ENCODE measurements at regions not wholly inside any gene's neighbourhood (a gene's known extent, or its start where the extent isn't known, plus 50 kb on each side); places are given as distances from the start of the nearest gene placed in this dataset.
"Not testable (repeated sequence)": the region's sequence is repeated elsewhere in the genome, so short reads cannot be mapped to it uniquely, and the experiment has no call there.

DNA sequence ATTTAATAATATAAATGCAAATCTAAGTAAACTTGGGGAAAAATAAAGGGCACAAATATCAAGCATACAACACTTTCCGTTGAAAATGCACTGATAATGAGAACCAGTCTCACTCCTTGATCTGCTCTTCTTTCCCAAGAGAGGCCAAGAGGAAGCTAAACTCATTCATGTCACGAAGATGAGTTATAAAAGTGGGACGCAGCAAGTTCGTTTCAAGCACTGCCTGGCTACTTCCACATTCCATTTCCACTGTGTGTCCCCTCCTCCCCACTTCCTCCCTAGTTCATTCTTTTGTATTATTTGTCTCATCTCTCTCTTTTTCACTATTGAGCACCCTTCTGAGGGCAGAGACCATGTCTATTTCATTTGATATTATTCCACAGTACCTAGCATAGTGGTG, 158.1 kb downstream of the SLC24A2 start:
- TF ChIP-seq CTCF (IDR thresholded peaks at IDR 0.05; ENCODE audit: insufficient read depth, low read length, poor library complexity, severe bottlenecking) (no peak), EZH2phosphoT487 (conservative IDR thresholded peaks at IDR 0.05; ENCODE audit: low read length) (no peak)
- H3K79me2 ChIP-seq (ENCODE audit: insufficient read depth, low read length), result no peaks in the 10 kb centered on the region
- H3K4me2 ChIP-seq (ENCODE audit: low read depth, low read length, poor library complexity, severe bottlenecking), result no peak overlapping the region
- no peak overlapping the region for H3K9ac ChIP-seq (ENCODE audit: low read length)
- no peaks in the 10 kb centered on the region for H3K36me3 ChIP-seq (ENCODE audit: low read length)
- H3K9me3 ChIP-seq (ENCODE audit: insufficient read depth, low read length), result no peaks in the 10 kb centered on the region
- no peaks in the 10 kb centered on the region for H3F3A ChIP-seq (ENCODE audit: insufficient read depth)
- H3K9me2 ChIP-seq (replicated peaks; ENCODE audit: insufficient read depth, low read length), result no peaks in the 10 kb centered on the region
- no peak overlapping the region for H2AFZ ChIP-seq (ENCODE audit: low read depth, low read length, severe bottlenecking)
- no peaks in the 10 kb centered on the region for H4K20me1 ChIP-seq (ENCODE audit: low read depth, low read length)
- no peak overlapping the region for H3K27ac ChIP-seq (ENCODE audit: low read depth, low read length)
- no peaks in the 10 kb centered on the region for H3K27me3 ChIP-seq (ENCODE audit: low read length)
- no peak overlapping the region for H3K4me3 ChIP-seq (ENCODE audit: insufficient read depth, low read length, poor library complexity, severe bottlenecking)

GRCh38 chr9:19629488-19629887, 159.3 kb downstream of the SLC24A2 start:
- Histone ChIP-seq H4K20me1 (ENCODE audit: low read depth, low read length) (no peaks in the 10 kb centered on the region), H3K27ac (ENCODE audit: low read depth, low read length) (no peak overlapping the region), H3K9me2 (replicated peaks; ENCODE audit: insufficient read depth, low read length) (no peaks in the 10 kb centered on the region), H3K9me3 (ENCODE audit: insufficient read depth, low read length) (no peaks in the 10 kb centered on the region), H3K27me3 (ENCODE audit: low read length) (no peaks in the 10 kb centered on the region), H3K79me2 (ENCODE audit: insufficient read depth, low read length) (no peaks in the 10 kb centered on the region), H3K4me2 (ENCODE audit: low read depth, low read length, poor library complexity, severe bottlenecking) (no peak overlapping the region), H2AFZ (ENCODE audit: low read depth, low read length, severe bottlenecking) (no peak overlapping the region), H3K9ac (ENCODE audit: low read length) (no peak overlapping the region), H3K36me3 (ENCODE audit: low read length) (no peaks in the 10 kb centered on the region), H3F3A (ENCODE audit: insufficient read depth) (no peaks in the 10 kb centered on the region), H3K4me3 (ENCODE audit: insufficient read depth, low read length, poor library complexity, severe bottlenecking) (no peak overlapping the region)
- TF ChIP-seq CTCF (IDR thresholded peaks at IDR 0.05; ENCODE audit: insufficient read depth, low read length, poor library complexity, severe bottlenecking) (no peak), EZH2phosphoT487 (conservative IDR thresholded peaks at IDR 0.05; ENCODE audit: low read length) (no peak)

GRCh38 chr9:19625426-19625825, 163.4 kb downstream of the SLC24A2 start:
- not testable (repeated sequence) for H3K79me2 ChIP-seq (ENCODE audit: insufficient read depth, low read length); H3K27me3 ChIP-seq (ENCODE audit: low read length); H3K27ac ChIP-seq (ENCODE audit: low read depth, low read length); H2AFZ ChIP-seq (ENCODE audit: low read depth, low read length, severe bottlenecking); H3K4me3 ChIP-seq (ENCODE audit: insufficient read depth, low read length, poor library complexity, severe bottlenecking); H3K9ac ChIP-seq (ENCODE audit: low read length); H3K9me2 ChIP-seq (replicated peaks; ENCODE audit: insufficient read depth, low read length); H4K20me1 ChIP-seq (ENCODE audit: low read depth, low read length); H3K36me3 ChIP-seq (ENCODE audit: low read length); H3K4me2 ChIP-seq (ENCODE audit: low read depth, low read length, poor library complexity, severe bottlenecking); H3K9me3 ChIP-seq (ENCODE audit: insufficient read depth, low read length); H3F3A ChIP-seq (ENCODE audit: insufficient read depth)

DNA sequence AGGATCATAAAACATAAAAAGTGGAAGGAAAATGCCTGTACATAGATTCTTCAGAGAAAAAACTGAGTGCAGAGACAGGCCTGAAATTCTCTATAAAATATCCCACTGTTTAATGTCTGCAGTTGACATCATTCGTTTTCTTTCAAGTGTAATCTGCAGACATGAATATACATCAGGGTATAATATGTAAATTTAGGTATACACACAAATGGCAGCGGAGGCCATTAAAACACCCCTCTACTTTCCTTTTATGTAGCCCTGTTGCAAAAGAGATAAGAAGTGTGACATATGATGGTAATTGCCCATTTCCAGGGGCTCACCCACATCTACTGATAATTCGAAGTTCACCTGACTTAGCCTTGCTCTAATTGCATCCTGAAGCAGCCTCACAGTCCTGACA, 164.3 kb downstream of the SLC24A2 start:
- no peaks in the 10 kb centered on the region for H3K79me2 ChIP-seq (ENCODE audit: insufficient read depth, low read length)
- no peaks in the 10 kb centered on the region for H4K20me1 ChIP-seq (ENCODE audit: low read depth, low read length)
- no peaks in the 10 kb centered on the region for H3K9me2 ChIP-seq (replicated peaks; ENCODE audit: insufficient read depth, low read length)
- H2AFZ ChIP-seq (ENCODE audit: low read depth, low read length, severe bottlenecking), result no peak overlapping the region
- no peaks in the 10 kb centered on the region for H3K36me3 ChIP-seq (ENCODE audit: low read length)
- no peak overlapping the region for H3K4me3 ChIP-seq (ENCODE audit: insufficient read depth, low read length, poor library complexity, severe bottlenecking)
- H3F3A ChIP-seq (ENCODE audit: insufficient read depth), result no peaks in the 10 kb centered on the region
- H3K27me3 ChIP-seq (ENCODE audit: low read length), result no peaks in the 10 kb centered on the region
- H3K27ac ChIP-seq (ENCODE audit: low read depth, low read length), result no peak overlapping the region
- no peak for TF ChIP-seq CTCF (IDR thresholded peaks at IDR 0.05; ENCODE audit: insufficient read depth, low read length, poor library complexity, severe bottlenecking)
- TF ChIP-seq EZH2phosphoT487 (conservative IDR thresholded peaks at IDR 0.05; ENCODE audit: low read length), result no peak
- no peak overlapping the region for H3K4me2 ChIP-seq (ENCODE audit: low read depth, low read length, poor library complexity, severe bottlenecking)
- no peaks in the 10 kb centered on the region for H3K9me3 ChIP-seq (ENCODE audit: insufficient read depth, low read length)
- no peak overlapping the region for H3K9ac ChIP-seq (ENCODE audit: low read length)

Measured in SU-DHL-6 (cell line).